ENCODE measurements at regions not wholly inside any gene's neighbourhood (a gene's known extent, or its start where the extent isn't known, plus 50 kb on each side); places are given as distances from the start of the nearest gene placed in this dataset.

- no peak for DNase-seq (ENCODE audit: low read depth)
- no peak overlapping the region for H3K4me3 ChIP-seq (ENCODE audit: low read depth, low read length)
- TF ChIP-seq, protein P1, sequence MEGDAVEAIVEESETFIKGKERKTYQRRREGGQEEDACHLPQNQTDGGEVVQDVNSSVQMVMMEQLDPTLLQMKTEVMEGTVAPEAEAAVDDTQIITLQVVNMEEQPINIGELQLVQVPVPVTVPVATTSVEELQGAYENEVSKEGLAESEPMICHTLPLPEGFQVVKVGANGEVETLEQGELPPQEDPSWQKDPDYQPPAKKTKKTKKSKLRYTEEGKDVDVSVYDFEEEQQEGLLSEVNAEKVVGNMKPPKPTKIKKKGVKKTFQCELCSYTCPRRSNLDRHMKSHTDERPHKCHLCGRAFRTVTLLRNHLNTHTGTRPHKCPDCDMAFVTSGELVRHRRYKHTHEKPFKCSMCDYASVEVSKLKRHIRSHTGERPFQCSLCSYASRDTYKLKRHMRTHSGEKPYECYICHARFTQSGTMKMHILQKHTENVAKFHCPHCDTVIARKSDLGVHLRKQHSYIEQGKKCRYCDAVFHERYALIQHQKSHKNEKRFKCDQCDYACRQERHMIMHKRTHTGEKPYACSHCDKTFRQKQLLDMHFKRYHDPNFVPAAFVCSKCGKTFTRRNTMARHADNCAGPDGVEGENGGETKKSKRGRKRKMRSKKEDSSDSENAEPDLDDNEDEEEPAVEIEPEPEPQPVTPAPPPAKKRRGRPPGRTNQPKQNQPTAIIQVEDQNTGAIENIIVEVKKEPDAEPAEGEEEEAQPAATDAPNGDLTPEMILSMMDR (IDR thresholded peaks at IDR 0.05; ENCODE audit: low read depth, low read length, missing control alignments): no peak
These were observed 84.7 kb downstream of the MRPL46 start for GRCh38 chr15:88382482-88382983.

GRCh38 chr15:88378188-88378637 is 89.0 kb downstream of the MRPL46 start:
- H3K4me3 ChIP-seq (ENCODE audit: low read depth, low read length): no peak overlapping the region
- TF ChIP-seq, protein P1 (IDR thresholded peaks at IDR 0.05; ENCODE audit: low read depth, low read length, missing control alignments): no peak
- DNase-seq (ENCODE audit: low read depth): no peak

DNA sequence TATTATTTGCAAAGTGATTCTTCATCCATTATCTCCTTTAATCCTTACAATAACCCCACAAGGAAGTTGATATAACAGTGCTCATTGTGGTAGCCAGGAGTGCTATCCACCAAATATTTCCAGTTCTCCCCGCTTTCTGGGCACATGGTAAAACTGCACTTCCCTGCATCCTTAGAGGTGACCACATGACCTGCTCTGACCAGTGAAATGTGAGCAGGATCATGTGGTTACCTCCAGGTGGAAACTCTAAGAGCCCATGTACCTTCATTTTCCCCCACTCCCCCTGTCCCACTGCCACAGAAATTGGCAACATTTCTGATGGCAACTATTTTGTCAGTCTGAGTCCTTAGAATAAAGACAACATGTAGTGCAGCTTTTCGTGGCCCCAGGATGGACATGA is 89.7 kb downstream of the MRPL46 start:
- TF ChIP-seq, protein P1 (IDR thresholded peaks at IDR 0.05; ENCODE audit: low read depth, low read length, missing control alignments): no peak
- no peak overlapping the region for H3K4me3 ChIP-seq (ENCODE audit: low read depth, low read length)
- no peak for DNase-seq (ENCODE audit: low read depth)

DNA sequence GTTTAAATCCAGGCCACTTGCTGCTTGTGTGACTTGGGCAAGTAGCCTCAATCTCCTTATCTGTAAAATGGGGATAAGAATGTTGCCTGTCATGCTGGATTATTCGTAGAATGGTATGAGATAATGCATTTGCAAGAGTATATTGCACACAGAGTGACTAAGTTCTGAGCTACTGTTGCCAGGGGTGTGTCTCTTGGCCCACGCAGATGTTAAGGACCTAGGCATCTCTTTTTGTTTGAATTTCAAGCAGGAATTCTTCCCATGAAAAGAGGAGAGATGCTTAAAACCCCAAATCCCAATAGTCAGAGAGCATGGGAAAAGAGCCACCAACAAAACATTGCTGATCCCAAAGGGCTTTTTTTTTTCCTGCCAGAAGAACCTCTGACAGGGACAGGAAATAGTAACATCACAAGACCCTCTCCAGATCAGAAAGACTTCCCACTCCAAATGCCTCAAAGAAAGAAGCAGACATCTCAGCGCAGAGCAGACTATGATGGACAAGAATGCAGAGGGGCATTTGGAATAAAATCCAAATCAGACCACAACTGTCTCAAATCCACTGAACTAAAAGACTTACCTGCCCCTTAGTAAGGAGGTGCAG is 90.5 kb downstream of the MRPL46 start:
- H3K4me3 ChIP-seq (ENCODE audit: low read depth, low read length): no peak overlapping the region
- no peak for DNase-seq (ENCODE audit: low read depth)
- TF ChIP-seq, protein P1 (IDR thresholded peaks at IDR 0.05; ENCODE audit: low read depth, low read length, missing control alignments): no peak

DNA sequence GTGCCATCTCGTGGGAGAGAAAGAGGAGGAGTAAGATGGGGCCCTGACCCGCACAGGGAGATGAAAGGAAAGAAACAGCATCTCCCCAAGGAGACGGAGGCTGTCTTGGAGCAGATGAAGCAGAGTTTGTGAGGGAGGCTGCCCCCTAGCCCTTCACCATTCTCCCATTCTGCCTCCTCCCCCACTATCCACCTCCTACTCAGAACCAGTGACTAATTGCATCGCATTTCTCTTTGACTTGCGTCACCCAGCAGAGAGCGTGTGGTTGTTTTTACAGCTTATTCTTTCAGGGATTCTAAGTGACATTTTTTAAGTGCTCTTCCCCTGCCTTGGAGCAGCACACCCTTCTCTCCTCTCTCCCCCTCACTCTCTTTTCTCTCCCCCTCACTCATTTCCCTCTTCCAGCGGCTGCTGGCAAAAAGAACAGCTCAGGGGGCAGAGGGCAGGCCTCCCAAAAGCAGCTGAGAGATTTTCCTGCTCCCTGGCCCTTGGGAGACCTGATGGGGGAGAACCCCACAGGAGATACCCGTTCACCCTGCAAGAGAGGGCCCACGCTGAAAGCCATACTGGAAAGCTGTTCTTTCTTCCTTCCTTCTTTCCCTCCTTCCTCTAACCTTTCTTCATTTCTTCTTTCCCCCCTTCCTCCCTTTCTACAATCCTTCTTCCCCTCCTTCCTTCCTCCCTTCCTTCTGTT is 91.8 kb downstream of the MRPL46 start:
- TF ChIP-seq, protein P1 (IDR thresholded peaks at IDR 0.05; ENCODE audit: low read depth, low read length, missing control alignments): no peak
- no peak overlapping the region for H3K4me3 ChIP-seq (ENCODE audit: low read depth, low read length)
- DNase-seq (ENCODE audit: low read depth): no peak

DNA sequence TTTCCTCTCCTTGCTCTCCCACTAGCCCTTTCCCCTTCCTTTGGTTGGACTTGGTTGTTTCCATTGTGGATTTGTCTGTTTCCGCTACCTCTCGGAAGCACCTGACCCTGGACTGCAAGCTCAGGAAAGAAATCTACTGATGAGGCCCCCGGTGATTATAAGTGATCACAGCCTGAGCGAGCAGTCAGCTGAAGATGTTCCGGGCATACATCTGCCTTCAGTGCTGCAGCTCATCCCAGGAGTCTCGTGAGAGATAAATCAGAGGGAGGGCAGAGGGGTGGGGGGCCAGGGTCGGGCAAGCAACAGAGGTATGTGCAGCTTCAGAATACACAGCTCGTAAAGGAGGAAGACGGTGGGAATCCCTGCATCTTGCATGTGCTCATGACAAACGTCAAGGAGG is 102.1 kb downstream of the MRPL46 start:
- no peak overlapping the region for H3K4me3 ChIP-seq (ENCODE audit: low read depth, low read length)
- TF ChIP-seq, protein P1 (IDR thresholded peaks at IDR 0.05; ENCODE audit: low read depth, low read length, missing control alignments): no peak
- no peak for DNase-seq (ENCODE audit: low read depth)

Data from GM12864 (cell line).